ENCODE measurements at regions not wholly inside any gene's neighbourhood (a gene's known extent, or its start where the extent isn't known, plus 50 kb on each side); places are given as distances from the start of the nearest gene placed in this dataset.

- TF ChIP-seq ISL1 (CRISPR knock-in tag; IDR thresholded peaks at IDR 0.05) (no peak), POU6F1 (CRISPR knock-in tag; IDR thresholded peaks at IDR 0.05; ENCODE audit: borderline replicate concordance, low read depth) (no peak), ZC3H10 (CRISPR knock-in tag; IDR thresholded peaks at IDR 0.05) (no peak), CSRNP3 (CRISPR knock-in tag; IDR thresholded peaks at IDR 0.05) (no peak), TSHZ2 (CRISPR knock-in tag; IDR thresholded peaks at IDR 0.05) (no peak), ZNF8 (CRISPR knock-in tag; IDR thresholded peaks at IDR 0.05) (no peak), BACH2 (CRISPR knock-in tag; IDR thresholded peaks at IDR 0.05; ENCODE audit: borderline replicate concordance) (no peak), OSR1 (CRISPR knock-in tag; IDR thresholded peaks at IDR 0.05) (no peak), PATZ1 (CRISPR knock-in tag; IDR thresholded peaks at IDR 0.05; ENCODE audit: borderline replicate concordance) (no peak), GLIS3 (CRISPR knock-in tag; IDR thresholded peaks at IDR 0.05) (no peak)
- no peak for ATAC-seq
These were observed 137.0 kb downstream of the CPZ start for GRCh38 chr4:8729408-8730149.

- TF ChIP-seq ZNF70 (CRISPR knock-in tag; IDR thresholded peaks at IDR 0.05) (no peak), ZFP3 (CRISPR knock-in tag; IDR thresholded peaks at IDR 0.05) (no peak), CSRNP3 (CRISPR knock-in tag; IDR thresholded peaks at IDR 0.05) (no peak), ZNF8 (CRISPR knock-in tag; IDR thresholded peaks at IDR 0.05) (no peak), RARB (CRISPR knock-in tag; IDR thresholded peaks at IDR 0.05) (no peak), CREB5 (CRISPR knock-in tag; IDR thresholded peaks at IDR 0.05; ENCODE audit: low read depth) (no peak), PPARA (CRISPR knock-in tag; IDR thresholded peaks at IDR 0.05; ENCODE audit: borderline replicate concordance) (no peak)
- no peak for ATAC-seq
These were observed 136.2 kb downstream of the CPZ start for GRCh38 chr4:8728536-8729407.
